ENCODE measurements at regions not wholly inside any gene's neighbourhood (a gene's known extent, or its start where the extent isn't known, plus 50 kb on each side); places are given as distances from the start of the nearest gene placed in this dataset.

- no peak overlapping the region for H3K27ac Mint-ChIP-seq
Measured at GRCh38 chr16:62383941-62384340, 347.7 kb upstream of the CDH8 start.

GRCh38 chr16:62370445-62370844 is 334.2 kb upstream of the CDH8 start:
- Mint-ChIP-seq H3K36me3 (no peaks in the 10 kb centered on the region), H3K4me1 (no peaks in the 10 kb centered on the region), H3K27me3 (no peaks in the 10 kb centered on the region), H3K9me3 (peaks cover 8 to 9% of the 10 kb centered on the region in 2 donors), H3K4me3 (no peak overlapping the region), H3K27ac (no peak overlapping the region)
- DNase-seq (no peak), ATAC-seq (replicated peaks) (no peak)

More at GRCh38 chr16:62383941-62384340, 347.7 kb upstream of the CDH8 start:
- Mint-ChIP-seq H3K4me1 (no peaks in the 10 kb centered on the region), H3K4me3 (no peak overlapping the region), H3K9me3 (peaks cover 0 to 2% of the 10 kb centered on the region in 2 donors), H3K36me3 (no peaks in the 10 kb centered on the region), H3K27me3 (no peaks in the 10 kb centered on the region)
- no peak for ATAC-seq (replicated peaks)
- no peak for DNase-seq

- Mint-ChIP-seq H3K4me3 (no peak overlapping the region), H3K36me3 (no peaks in the 10 kb centered on the region), H3K27me3 (no peaks in the 10 kb centered on the region), H3K4me1 (no peaks in the 10 kb centered on the region), H3K9me3 (peaks cover 0 to 3% of the 10 kb centered on the region in 2 donors), H3K27ac (no peak overlapping the region)
- DNase-seq (no peak), ATAC-seq (replicated peaks) (no peak)
Measured at GRCh38 chr16:62363501-62363900, 327.3 kb upstream of the CDH8 start.

GRCh38 chr16:62353355-62353754 is 317.1 kb upstream of the CDH8 start:
- Mint-ChIP-seq H3K27ac (no peak overlapping the region), H3K4me3 (no peak overlapping the region), H3K36me3 (no peaks in the 10 kb centered on the region), H3K27me3 (no peaks in the 10 kb centered on the region), H3K9me3 (peaks cover 0 to 5% of the 10 kb centered on the region in 2 donors), H3K4me1 (no peaks in the 10 kb centered on the region)
- DNase-seq (no peak), ATAC-seq (replicated peaks) (no peak)

GRCh38 chr16:62342216-62342615 is 306.0 kb upstream of the CDH8 start:
- H3K9me3 Mint-ChIP-seq = no peaks in the 10 kb centered on the region

GRCh38 chr16:62335356-62335755 is 299.1 kb upstream of the CDH8 start:
- Mint-ChIP-seq H3K9me3 (peaks cover 0 to 1% of the 10 kb centered on the region in 2 donors), H3K27me3 (no peaks in the 10 kb centered on the region), H3K4me3 (no peak overlapping the region), H3K27ac (no peak overlapping the region), H3K36me3 (no peaks in the 10 kb centered on the region), H3K4me1 (no peaks in the 10 kb centered on the region)
- ATAC-seq (replicated peaks) (no peak), DNase-seq (no peak)

More at GRCh38 chr16:62342216-62342615, 306.0 kb upstream of the CDH8 start:
- Mint-ChIP-seq H3K4me3 (no peak overlapping the region), H3K27ac (no peak overlapping the region), H3K36me3 (no peaks in the 10 kb centered on the region), H3K4me1 (no peaks in the 10 kb centered on the region), H3K27me3 (no peaks in the 10 kb centered on the region)
- DNase-seq (no peak), ATAC-seq (replicated peaks) (no peak)

GRCh38 chr16:62321606-62322005 is 285.4 kb upstream of the CDH8 start:
- Mint-ChIP-seq H3K36me3 (no peaks in the 10 kb centered on the region), H3K4me1 (no peaks in the 10 kb centered on the region), H3K4me3 (no peak overlapping the region), H3K27ac (no peak overlapping the region), H3K9me3 (peaks cover 5 to 13% of the 10 kb centered on the region in 2 donors), H3K27me3 (no peaks in the 10 kb centered on the region)
- no peak for ATAC-seq (replicated peaks)
- no peak for DNase-seq

- H3K36me3 Mint-ChIP-seq = no peaks in the 10 kb centered on the region
- H3K9me3 Mint-ChIP-seq = peaks cover 9 to 11% of the 10 kb centered on the region in 2 donors
- H3K4me1 Mint-ChIP-seq = no peaks in the 10 kb centered on the region
- ATAC-seq (replicated peaks) = no peak
- H3K27me3 Mint-ChIP-seq = no peaks in the 10 kb centered on the region
- H3K27ac Mint-ChIP-seq = no peak overlapping the region
- no peak for DNase-seq
- no peak overlapping the region for H3K4me3 Mint-ChIP-seq
Measured at GRCh38 chr16:62298600-62298999, 262.4 kb upstream of the CDH8 start.

GRCh38 chr16:62294213-62294972 is 258.2 kb upstream of the CDH8 start:
- DNase-seq = no peak
- no peaks in the 10 kb centered on the region for H3K36me3 Mint-ChIP-seq
- no peak overlapping the region for H3K4me3 Mint-ChIP-seq
- ATAC-seq (replicated peaks) = no peak
- no peak overlapping the region for H3K27ac Mint-ChIP-seq
- peaks cover 0 to 7% of the 10 kb centered on the region in 2 donors for H3K9me3 Mint-ChIP-seq
- no peaks in the 10 kb centered on the region for H3K4me1 Mint-ChIP-seq
- H3K27me3 Mint-ChIP-seq = no peaks in the 10 kb centered on the region

- H3K27me3 Mint-ChIP-seq = no peaks in the 10 kb centered on the region
- H3K36me3 Mint-ChIP-seq = no peaks in the 10 kb centered on the region
- no peak for DNase-seq
- H3K9me3 Mint-ChIP-seq = peaks cover 0 to 11% of the 10 kb centered on the region in 2 donors
- H3K4me3 Mint-ChIP-seq = no peak overlapping the region
- no peak for ATAC-seq (replicated peaks)
- no peaks in the 10 kb centered on the region for H3K4me1 Mint-ChIP-seq
- no peak overlapping the region for H3K27ac Mint-ChIP-seq
Measured at GRCh38 chr16:62288990-62289629, 252.9 kb upstream of the CDH8 start.

GRCh38 chr16:62280506-62280905 is 244.3 kb upstream of the CDH8 start:
- DNase-seq (no peak), ATAC-seq (replicated peaks) (no peak)
- H3K27me3 Mint-ChIP-seq = no peaks in the 10 kb centered on the region
- H3K36me3 Mint-ChIP-seq = no peaks in the 10 kb centered on the region
- H3K9me3 Mint-ChIP-seq = peaks cover 0 to 2% of the 10 kb centered on the region in 2 donors
- no peak overlapping the region for H3K4me3 Mint-ChIP-seq
- no peaks in the 10 kb centered on the region for H3K4me1 Mint-ChIP-seq
- no peak overlapping the region for H3K27ac Mint-ChIP-seq

- no peaks in the 10 kb centered on the region for H3K36me3 Mint-ChIP-seq
- ATAC-seq (replicated peaks) (no peak), DNase-seq (no peak)
- no peak overlapping the region for H3K27ac Mint-ChIP-seq
- H3K9me3 Mint-ChIP-seq = peaks cover 0 to 2% of the 10 kb centered on the region in 2 donors
- no peaks in the 10 kb centered on the region for H3K27me3 Mint-ChIP-seq
- H3K4me3 Mint-ChIP-seq = no peak overlapping the region
- H3K4me1 Mint-ChIP-seq = no peaks in the 10 kb centered on the region
Measured at GRCh38 chr16:62277942-62278341, 241.7 kb upstream of the CDH8 start.

- H3K27ac Mint-ChIP-seq = no peak overlapping the region
- no peaks in the 10 kb centered on the region for H3K4me1 Mint-ChIP-seq
Measured at GRCh38 chr16:62276637-62277036, 240.4 kb upstream of the CDH8 start.

GRCh38 chr16:62272035-62272434 is 235.8 kb upstream of the CDH8 start:
- Mint-ChIP-seq H3K4me1 (no peaks in the 10 kb centered on the region), H3K36me3 (no peaks in the 10 kb centered on the region), H3K27ac (no peak overlapping the region), H3K4me3 (no peak overlapping the region), H3K27me3 (no peaks in the 10 kb centered on the region), H3K9me3 (peaks cover 2 to 4% of the 10 kb centered on the region in 2 donors)
- DNase-seq = no peak
- no peak for ATAC-seq (replicated peaks)

More at GRCh38 chr16:62276637-62277036, 240.4 kb upstream of the CDH8 start:
- DNase-seq = no peak
- H3K4me3 Mint-ChIP-seq = no peak overlapping the region
- H3K9me3 Mint-ChIP-seq = peaks cover 0 to 2% of the 10 kb centered on the region in 2 donors
- ATAC-seq (replicated peaks) = no peak
- H3K27me3 Mint-ChIP-seq = no peaks in the 10 kb centered on the region
- H3K36me3 Mint-ChIP-seq = no peaks in the 10 kb centered on the region

GRCh38 chr16:62261760-62262159 is 225.5 kb upstream of the CDH8 start:
- DNase-seq = no peak
- Mint-ChIP-seq H3K9me3 (peaks cover 8 to 14% of the 10 kb centered on the region in 2 donors), H3K27ac (no peak overlapping the region), H3K4me3 (no peak overlapping the region), H3K4me1 (no peaks in the 10 kb centered on the region), H3K27me3 (no peaks in the 10 kb centered on the region), H3K36me3 (no peaks in the 10 kb centered on the region)
- ATAC-seq (replicated peaks) = no peak
